ENCODE measurements at regions not wholly inside any gene's neighbourhood (a gene's known extent, or its start where the extent isn't known, plus 50 kb on each side); places are given as distances from the start of the nearest gene placed in this dataset.
A peak's percentile ranks its signal among the peaks of the same experiment; 100 is the strongest.
"Not testable (repeated sequence)": the region's sequence is repeated elsewhere in the genome, so short reads cannot be mapped to it uniquely, and the experiment has no call there.

GRCh38 chr10:32179836-32180235 lies 123.6 kb upstream of the KIF5B start:
- H3K4me1 Mint-ChIP-seq (ENCODE audit: low read depth), result peaks cover 5% of the 10 kb centered on the region
- H3K27me3 Mint-ChIP-seq (ENCODE audit: low read depth), result no peaks in the 10 kb centered on the region
- TF ChIP-seq CTCF (IDR thresholded peaks at IDR 0.05), result no peak
- no peak overlapping the region for H3K4me3 Mint-ChIP-seq (ENCODE audit: unreplicated experiment)
- no peak overlapping the region for H3K27ac Mint-ChIP-seq (ENCODE audit: unreplicated experiment)
- no peaks in the 10 kb centered on the region for H3K36me3 Mint-ChIP-seq (ENCODE audit: low read depth)
- no peaks in the 10 kb centered on the region for H3K9me3 Mint-ChIP-seq (ENCODE audit: low read depth)
- DNase-seq (ENCODE audit: low spot score), result no peak

- not testable (repeated sequence) for H3K9me3 Mint-ChIP-seq (ENCODE audit: low read depth); H3K27ac Mint-ChIP-seq (ENCODE audit: unreplicated experiment); H3K27me3 Mint-ChIP-seq (ENCODE audit: low read depth); DNase-seq (ENCODE audit: low spot score); H3K4me1 Mint-ChIP-seq (ENCODE audit: low read depth); H3K36me3 Mint-ChIP-seq (ENCODE audit: low read depth); H3K4me3 Mint-ChIP-seq (ENCODE audit: unreplicated experiment)
These were observed 121.4 kb upstream of the KIF5B start for GRCh38 chr10:32177594-32177993.

GRCh38 chr10:32175629-32176028 lies 119.4 kb upstream of the KIF5B start:
- H3K9me3 Mint-ChIP-seq (ENCODE audit: low read depth), result peaks cover 3% of the 10 kb centered on the region
- no peak for DNase-seq (ENCODE audit: low spot score)
- H3K36me3 Mint-ChIP-seq (ENCODE audit: low read depth), result no peaks in the 10 kb centered on the region
- no peak for TF ChIP-seq CTCF (IDR thresholded peaks at IDR 0.05)
- no peaks in the 10 kb centered on the region for H3K27me3 Mint-ChIP-seq (ENCODE audit: low read depth)
- no peak overlapping the region for H3K4me3 Mint-ChIP-seq (ENCODE audit: unreplicated experiment)
- H3K27ac Mint-ChIP-seq (ENCODE audit: unreplicated experiment), result no peak overlapping the region
- H3K4me1 Mint-ChIP-seq (ENCODE audit: low read depth), result peaks cover 8% of the 10 kb centered on the region

- TF ChIP-seq CTCF (IDR thresholded peaks at IDR 0.05), result no peak
- Mint-ChIP-seq H3K36me3 (ENCODE audit: low read depth) (no peaks in the 10 kb centered on the region), H3K9me3 (ENCODE audit: low read depth) (peaks cover 3% of the 10 kb centered on the region), H3K4me3 (ENCODE audit: unreplicated experiment) (no peak overlapping the region), H3K27ac (ENCODE audit: unreplicated experiment) (no peak overlapping the region), H3K27me3 (ENCODE audit: low read depth) (no peaks in the 10 kb centered on the region), H3K4me1 (ENCODE audit: low read depth) (peaks cover 3% of the 10 kb centered on the region)
- DNase-seq (ENCODE audit: low spot score), result no peak
These were observed 118.2 kb upstream of the KIF5B start for GRCh38 chr10:32174349-32174893.

GRCh38 chr10:32171204-32171603 lies 115.0 kb upstream of the KIF5B start:
- no peaks in the 10 kb centered on the region for H3K36me3 Mint-ChIP-seq (ENCODE audit: low read depth)

More at GRCh38 chr10:32171204-32171603, 115.0 kb upstream of the KIF5B start:
- no peak overlapping the region for H3K4me3 Mint-ChIP-seq (ENCODE audit: unreplicated experiment)
- H3K4me1 Mint-ChIP-seq (ENCODE audit: low read depth), result peaks cover 3% of the 10 kb centered on the region
- H3K27ac Mint-ChIP-seq (ENCODE audit: unreplicated experiment), result peak overlapping the region; percentile 49
- no peak for DNase-seq (ENCODE audit: low spot score)
- no peak for TF ChIP-seq CTCF (IDR thresholded peaks at IDR 0.05)
- peaks cover 3% of the 10 kb centered on the region for H3K9me3 Mint-ChIP-seq (ENCODE audit: low read depth)
- H3K27me3 Mint-ChIP-seq (ENCODE audit: low read depth), result no peaks in the 10 kb centered on the region

All from chondrocyte (in vitro differentiated cells).